Stimulated activated naive CD4-positive, alpha-beta T cell (primary cell): ENCODE measurements at regions not wholly inside any gene's neighbourhood (a gene's known extent, or its start where the extent isn't known, plus 50 kb on each side); places are given as distances from the start of the nearest gene placed in this dataset.

ENCODE experiments used
- DNase-seq, 6 experiments: peaks; one replicate each; lab custom pipeline; 2025; lab: John Stamatoyannopoulos, UW

GRCh38 chr6:23905133-23905815 is 220.7 kb upstream of the NRSN1 start:
- DNase-seq = no peak

- no peak for DNase-seq
These were observed 215.6 kb upstream of the NRSN1 start for GRCh38 chr6:23910420-23910819.

- no peak for DNase-seq
These were observed 198.1 kb upstream of the NRSN1 start for GRCh38 chr6:23927935-23928334.

- no peak for DNase-seq
These were observed 196.8 kb upstream of the NRSN1 start for GRCh38 chr6:23929201-23929600.

GRCh38 chr6:23940466-23940865 is 185.5 kb upstream of the NRSN1 start:
- DNase-seq = no peak

- no peak for DNase-seq
These were observed 174.3 kb upstream of the NRSN1 start for GRCh38 chr6:23951691-23952090.

GRCh38 chr6:23952245-23952644 is 173.8 kb upstream of the NRSN1 start:
- DNase-seq = no peak

- no peak for DNase-seq
These were observed 172.0 kb upstream of the NRSN1 start for GRCh38 chr6:23953976-23954375.

- no peak for DNase-seq
These were observed 169.0 kb upstream of the NRSN1 start for GRCh38 chr6:23957017-23957416.

GRCh38 chr6:23964865-23965264 is 161.2 kb upstream of the NRSN1 start:
- DNase-seq = no peak

- DNase-seq = no peak
These were observed 156.7 kb upstream of the NRSN1 start for GRCh38 chr6:23969344-23969743.

- DNase-seq = no peak
These were observed 148.3 kb upstream of the NRSN1 start for GRCh38 chr6:23977706-23978105.

- DNase-seq = no peak
These were observed 145.1 kb upstream of the NRSN1 start for GRCh38 chr6:23980965-23981364.

GRCh38 chr6:23981923-23982322 is 144.1 kb upstream of the NRSN1 start:
- no peak for DNase-seq

- no peak for DNase-seq
These were observed 142.3 kb upstream of the NRSN1 start for GRCh38 chr6:23983735-23984134.

GRCh38 chr6:23985015-23985414 is 141.0 kb upstream of the NRSN1 start:
- no peak for DNase-seq

- no peak for DNase-seq
These were observed 136.0 kb upstream of the NRSN1 start for GRCh38 chr6:23989885-23990533.

GRCh38 chr6:23994013-23994412 is 132.0 kb upstream of the NRSN1 start:
- no peak for DNase-seq

- DNase-seq = no peak
These were observed 122.0 kb upstream of the NRSN1 start for GRCh38 chr6:24004062-24004461.

- no peak for DNase-seq
These were observed 121.4 kb upstream of the NRSN1 start for GRCh38 chr6:24004659-24005058.

GRCh38 chr6:24006254-24006653 is 119.8 kb upstream of the NRSN1 start:
- DNase-seq = no peak

- DNase-seq = no peak
These were observed 116.7 kb upstream of the NRSN1 start for GRCh38 chr6:24009319-24009718.

GRCh38 chr6:24010133-24010532 is 115.9 kb upstream of the NRSN1 start:
- no peak for DNase-seq

- DNase-seq = no peak
These were observed 109.7 kb upstream of the NRSN1 start for GRCh38 chr6:24016286-24016685.
